ENCODE measurements at regions not wholly inside any gene's neighbourhood (a gene's known extent, or its start where the extent isn't known, plus 50 kb on each side); places are given as distances from the start of the nearest gene placed in this dataset.
"Not testable (repeated sequence)": the region's sequence is repeated elsewhere in the genome, so short reads cannot be mapped to it uniquely, and the experiment has no call there.

- intact Hi-C loops (cut with micrococcal nuclease); FAIRE-seq; DNase-seq (ENCODE audit: low read depth, low spot score); POLR2A ChIA-PET; H3K4me2 ChIP-seq (ENCODE audit: insufficient read depth, low read length); H4K20me1 ChIP-seq (replicated peaks; ENCODE audit: control insufficient read depth, extremely low read depth, insufficient read depth, low read length); H3K27me3 ChIP-seq (ENCODE audit: control insufficient read depth in 2 of 2, insufficient read depth in 2 of 2, low read length in 2 of 2); H3K9ac ChIP-seq (replicated peaks; ENCODE audit: extremely low read depth, insufficient read depth, low read length); dilution Hi-C loops (cut with MboI; ENCODE audit: extremely low pct_ligation_motif_present, low sequenced_read_pairs); CTCF ChIA-PET; H3K9me3 ChIP-seq (replicated peaks; ENCODE audit: control insufficient read depth, insufficient read depth, low read length); H3K4me3 ChIP-seq (replicated peaks in 1 of 3; ENCODE audit: insufficient read depth in 1 of 3, low read depth in 1 of 3, low read length in 3 of 3); H3K9me1 ChIP-seq (replicated peaks; ENCODE audit: control insufficient read depth, extremely low read depth, insufficient read depth, low read length); H3K27ac ChIP-seq (ENCODE audit: insufficient read depth, low read depth, low read length); H3K79me2 ChIP-seq (ENCODE audit: control insufficient read depth, insufficient read depth, low read length); BruUV-seq (replicated peaks); H2AFZ ChIP-seq (ENCODE audit: low read depth, low read length); H3K36me3 ChIP-seq (ENCODE audit: control insufficient read depth in 2 of 2, extremely low read depth in 1 of 2, insufficient read depth in 2 of 2, low read length in 2 of 2); H3K4me1 ChIP-seq (ENCODE audit: control insufficient read depth, extremely low read depth, insufficient read depth, low read length): not testable (repeated sequence)
Observed at GRCh38 chr14:43784432-43784831, 722.7 kb downstream of the FSCB start.

GRCh38 chr14:43778937-43779639 lies 728.0 kb downstream of the FSCB start:
- DNase-seq (ENCODE audit: low read depth, low spot score) (no peak), FAIRE-seq (no peak)
- intact Hi-C loops (cut with micrococcal nuclease) (no loop called here), dilution Hi-C loops (cut with MboI; ENCODE audit: extremely low pct_ligation_motif_present, low sequenced_read_pairs) (no loop called here)
- Histone ChIP-seq H2AFZ (ENCODE audit: low read depth, low read length) (no peak overlapping the region), H4K20me1 (replicated peaks; ENCODE audit: control insufficient read depth, extremely low read depth, insufficient read depth, low read length) (no peaks in the 10 kb centered on the region), H3K4me2 (ENCODE audit: insufficient read depth, low read length) (no peak overlapping the region), H3K9me3 (replicated peaks; ENCODE audit: control insufficient read depth, insufficient read depth, low read length) (no peaks in the 10 kb centered on the region), H3K9ac (replicated peaks; ENCODE audit: extremely low read depth, insufficient read depth, low read length) (no peak overlapping the region), H3K27me3 (ENCODE audit: control insufficient read depth in 2 of 2, insufficient read depth in 2 of 2, low read length in 2 of 2) (no peaks in the 10 kb centered on the region), H3K27ac (ENCODE audit: insufficient read depth, low read depth, low read length) (no peak overlapping the region), H3K4me3 (replicated peaks in 1 of 3; ENCODE audit: insufficient read depth in 1 of 3, low read depth in 1 of 3, low read length in 3 of 3) (no peak overlapping the region), H3K9me1 (replicated peaks; ENCODE audit: control insufficient read depth, extremely low read depth, insufficient read depth, low read length) (no peaks in the 10 kb centered on the region), H3K4me1 (ENCODE audit: control insufficient read depth, extremely low read depth, insufficient read depth, low read length) (no peaks in the 10 kb centered on the region), H3K36me3 (ENCODE audit: control insufficient read depth in 2 of 2, extremely low read depth in 1 of 2, insufficient read depth in 2 of 2, low read length in 2 of 2) (no peaks in the 10 kb centered on the region), H3K79me2 (ENCODE audit: control insufficient read depth, insufficient read depth, low read length) (no peaks in the 10 kb centered on the region)
- ChIA-PET CTCF (no interaction called here), POLR2A (no interaction called here)
- no TSS peak for BruUV-seq (replicated peaks)
- TF ChIP-seq EZH2 (IDR thresholded peaks at IDR 0.05; ENCODE audit: borderline replicate concordance, low read depth, low read length, severe bottlenecking) (no peak), POLR2A (IDR thresholded peaks at IDR 0.05; ENCODE audit: low read depth, low read length) (no peak), FOS (IDR thresholded peaks at IDR 0.05; ENCODE audit: borderline replicate concordance, insufficient read depth, low read length) (no peak), CTCF (IDR thresholded peaks at IDR 0.05; ENCODE audit: extremely low read depth in 1 of 2, insufficient read depth in 1 of 2, low read depth in 1 of 2, low read length in 2 of 2) (no peak), POLR2AphosphoS5 (IDR thresholded peaks at IDR 0.05; ENCODE audit: insufficient read depth, low read depth, low read length) (no peak), MYC (IDR thresholded peaks at IDR 0.05; ENCODE audit: low read depth, low read length) (no peak), MAX (IDR thresholded peaks at IDR 0.05; ENCODE audit: insufficient read depth, insufficient read length) (no peak), GATA2 (IDR thresholded peaks at IDR 0.05; ENCODE audit: insufficient read depth, insufficient read length, low read depth, low read length) (no peak), JUN (IDR thresholded peaks at IDR 0.05; ENCODE audit: borderline replicate concordance, insufficient read depth, insufficient read length, low read depth) (no peak)

All from endothelial cell of umbilical vein (primary cell).